Urothelium cell line (cell line): ENCODE measurements at regions not wholly inside any gene's neighbourhood (a gene's known extent, or its start where the extent isn't known, plus 50 kb on each side); places are given as distances from the start of the nearest gene placed in this dataset.
"Not testable (repeated sequence)": the region's sequence is repeated elsewhere in the genome, so short reads cannot be mapped to it uniquely, and the experiment has no call there.

Experiments used
- DNase-seq: peaks from one replicate; pipeline ENCODE4 v3.0.0; 2011; ENCODE audit warnings: low spot score, mixed read lengths
- FAIRE-seq: peaks from 2 replicates; lab custom pipeline; 2011; peaks lifted over from hg19 to GRCh38; lab: Jason Lieb, UNC

GRCh38 chr1:95742591-95743089 lies 508.6 kb downstream of the RWDD3 start:
- FAIRE-seq: no peak
- peak; percentile 53 for DNase-seq

GRCh38 chr1:95744731-95745130 lies 510.7 kb downstream of the RWDD3 start:
- DNase-seq: no peak
- FAIRE-seq: no peak

- no peak for DNase-seq
- no peak for FAIRE-seq
Observed at GRCh38 chr1:95752515-95753381, 518.7 kb downstream of the RWDD3 start.

- no peak for FAIRE-seq
- no peak for DNase-seq
Observed at GRCh38 chr1:95753382-95754016, 519.5 kb downstream of the RWDD3 start.

GRCh38 chr1:95754412-95754811 lies 520.4 kb downstream of the RWDD3 start:
- FAIRE-seq (no peak), DNase-seq (no peak)

- DNase-seq (no peak), FAIRE-seq (no peak)
Observed at GRCh38 chr1:95766036-95766435, 532.0 kb downstream of the RWDD3 start.

- FAIRE-seq (no peak), DNase-seq (no peak)
Observed at GRCh38 chr1:95770581-95770980, 536.6 kb downstream of the RWDD3 start.

GRCh38 chr1:95778217-95778616 lies 544.2 kb downstream of the RWDD3 start:
- DNase-seq (no peak), FAIRE-seq (no peak)

GRCh38 chr1:95780836-95781235 lies 546.8 kb downstream of the RWDD3 start:
- DNase-seq (no peak), FAIRE-seq (no peak)

GRCh38 chr1:95790136-95790535 lies 556.1 kb downstream of the RWDD3 start:
- FAIRE-seq (no peak), DNase-seq (no peak)

GRCh38 chr1:95793893-95794292 lies 559.9 kb downstream of the RWDD3 start:
- FAIRE-seq: no peak

GRCh38 chr1:95797761-95798160 lies 563.8 kb downstream of the RWDD3 start:
- DNase-seq, FAIRE-seq: not testable (repeated sequence)

More at GRCh38 chr1:95793893-95794292, 559.9 kb downstream of the RWDD3 start:
- DNase-seq: no peak

GRCh38 chr1:95806171-95806570 lies 572.2 kb downstream of the RWDD3 start:
- no peak for DNase-seq
- FAIRE-seq: no peak

- no peak for DNase-seq
- no peak for FAIRE-seq
Observed at GRCh38 chr1:95809391-95809790, 575.4 kb downstream of the RWDD3 start.

GRCh38 chr1:95815511-95815910 lies 581.5 kb downstream of the RWDD3 start:
- DNase-seq (no peak), FAIRE-seq (no peak)

GRCh38 chr1:95829556-95829955 lies 595.5 kb downstream of the RWDD3 start:
- DNase-seq: no peak
- FAIRE-seq: no peak

GRCh38 chr1:95832370-95832769 lies 598.4 kb downstream of the RWDD3 start:
- no peak for DNase-seq
- FAIRE-seq: no peak

- no peak for FAIRE-seq
Observed at GRCh38 chr1:95849439-95849838, 615.4 kb downstream of the RWDD3 start.

GRCh38 chr1:95850165-95850649 lies 616.2 kb downstream of the RWDD3 start:
- FAIRE-seq (no peak), DNase-seq (no peak)

More at GRCh38 chr1:95849439-95849838, 615.4 kb downstream of the RWDD3 start:
- no peak for DNase-seq

- no peak for FAIRE-seq
- no peak for DNase-seq
Observed at GRCh38 chr1:95850763-95851162, 616.8 kb downstream of the RWDD3 start.

- no peak for FAIRE-seq
- DNase-seq: no peak
Observed at GRCh38 chr1:95852483-95853070, 618.6 kb downstream of the RWDD3 start.
